ENCODE measurements at regions not wholly inside any gene's neighbourhood (a gene's known extent, or its start where the extent isn't known, plus 50 kb on each side); places are given as distances from the start of the nearest gene placed in this dataset.

- TF ChIP-seq CTCF (conservative IDR thresholded peaks at IDR 0.05; ENCODE audit: low read length), result no peak
- no peak for TF ChIP-seq EZH2phosphoT487 (IDR thresholded peaks at IDR 0.05; ENCODE audit: borderline replicate concordance, low read depth, low read length)
Observed at GRCh38 chr1:201746156-201746555, 82.8 kb upstream of the IPO9 start.

Measured in OCI-LY7 (cell line).